ENCODE measurements at regions not wholly inside any gene's neighbourhood (a gene's known extent, or its start where the extent isn't known, plus 50 kb on each side); places are given as distances from the start of the nearest gene placed in this dataset.

DNA sequence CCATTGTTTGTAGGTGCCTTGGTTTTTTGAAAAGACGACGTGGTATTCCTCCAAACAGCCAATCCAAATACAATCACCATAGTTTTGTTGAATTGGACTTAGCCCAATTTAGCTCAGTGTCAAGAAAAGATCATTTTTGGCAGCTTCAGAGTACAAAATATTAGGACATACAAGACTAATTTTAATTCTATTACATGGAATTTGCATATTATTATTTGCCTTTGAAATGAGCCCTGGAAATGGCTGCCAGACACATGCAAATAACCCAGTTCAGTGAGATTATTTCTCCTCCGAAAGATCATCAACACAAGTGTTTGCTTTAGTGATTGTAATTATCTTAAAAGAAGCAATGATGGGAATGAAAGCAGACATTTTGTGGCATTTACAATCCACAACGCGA is 89.3 kb downstream of the PLK2 start:
- H3K27me3 ChIP-seq (ENCODE audit: low read depth, low read length): no peaks in the 10 kb centered on the region
- H3K27ac ChIP-seq (ENCODE audit: low read length): no peak overlapping the region
- H3K4me3 ChIP-seq (ENCODE audit: low read depth in 1 of 2, low read length in 2 of 2): no peak overlapping the region
- no peaks in the 10 kb centered on the region for H3K36me3 ChIP-seq (ENCODE audit: control insufficient read depth in 1 of 2, insufficient read depth in 2 of 2, low read length in 2 of 2)
- no peaks in the 10 kb centered on the region for H3K9me3 ChIP-seq (ENCODE audit: control insufficient read depth in 1 of 2, low read length in 2 of 2)
- H3K4me1 ChIP-seq (ENCODE audit: control insufficient read depth in 1 of 2, insufficient read depth in 2 of 2, low read length in 2 of 2): no peaks in the 10 kb centered on the region

DNA sequence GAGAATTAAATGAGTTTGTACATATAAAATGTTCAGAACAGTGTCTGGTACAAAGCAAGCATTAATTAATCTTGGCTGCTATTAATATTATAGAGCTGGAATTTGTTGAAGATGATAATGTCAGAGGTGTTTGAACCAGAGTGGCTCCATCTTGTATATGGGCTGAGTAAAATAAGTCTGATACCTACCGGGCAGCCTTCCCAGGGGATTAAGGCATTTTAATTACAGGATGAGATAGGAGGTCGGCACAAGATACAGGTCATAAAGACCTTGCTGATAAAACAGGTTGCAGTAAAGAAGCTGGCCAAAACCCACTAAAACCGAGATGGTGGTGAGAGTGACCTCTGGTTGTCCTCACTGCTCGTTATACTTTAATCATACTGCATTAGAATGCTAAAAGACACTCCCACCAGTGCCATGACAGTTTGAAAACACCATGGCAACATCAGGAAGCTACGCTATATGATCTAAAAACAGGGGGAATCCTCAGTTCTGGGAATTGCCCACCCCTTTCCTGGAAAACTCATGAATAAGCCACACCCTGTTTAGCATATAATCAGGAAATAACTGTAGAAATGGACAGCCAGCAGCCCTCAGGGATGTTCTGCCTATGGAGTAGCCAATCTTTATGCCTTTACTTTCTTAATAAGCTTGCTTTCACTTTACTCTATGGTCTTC is 90.2 kb downstream of the PLK2 start:
- no peaks in the 10 kb centered on the region for H3K27me3 ChIP-seq (ENCODE audit: low read depth, low read length)

GRCh38 chr5:58366461-58366860 is 93.4 kb downstream of the PLK2 start:
- Histone ChIP-seq H3K27me3 (ENCODE audit: low read depth, low read length) (no peaks in the 10 kb centered on the region), H3K4me3 (ENCODE audit: low read depth in 1 of 2, low read length in 2 of 2) (no peak overlapping the region), H3K36me3 (ENCODE audit: control insufficient read depth in 1 of 2, insufficient read depth in 2 of 2, low read length in 2 of 2) (no peaks in the 10 kb centered on the region), H3K4me1 (ENCODE audit: control insufficient read depth in 1 of 2, insufficient read depth in 2 of 2, low read length in 2 of 2) (no peaks in the 10 kb centered on the region), H3K9me3 (ENCODE audit: control insufficient read depth in 1 of 2, low read length in 2 of 2) (no peaks in the 10 kb centered on the region), H3K27ac (ENCODE audit: low read length) (no peak overlapping the region)

More for the DNA sequence above, 90.2 kb downstream of the PLK2 start:
- H3K9me3 ChIP-seq (ENCODE audit: control insufficient read depth in 1 of 2, low read length in 2 of 2): no peaks in the 10 kb centered on the region
- no peak overlapping the region for H3K27ac ChIP-seq (ENCODE audit: low read length)
- no peaks in the 10 kb centered on the region for H3K36me3 ChIP-seq (ENCODE audit: control insufficient read depth in 1 of 2, insufficient read depth in 2 of 2, low read length in 2 of 2)
- no peaks in the 10 kb centered on the region for H3K4me1 ChIP-seq (ENCODE audit: control insufficient read depth in 1 of 2, insufficient read depth in 2 of 2, low read length in 2 of 2)
- no peak overlapping the region for H3K4me3 ChIP-seq (ENCODE audit: low read depth in 1 of 2, low read length in 2 of 2)

GRCh38 chr5:58365791-58366190 is 94.1 kb downstream of the PLK2 start:
- Histone ChIP-seq H3K4me1 (ENCODE audit: control insufficient read depth in 1 of 2, insufficient read depth in 2 of 2, low read length in 2 of 2) (no peaks in the 10 kb centered on the region), H3K27ac (ENCODE audit: low read length) (no peak overlapping the region), H3K9me3 (ENCODE audit: control insufficient read depth in 1 of 2, low read length in 2 of 2) (no peaks in the 10 kb centered on the region), H3K27me3 (ENCODE audit: low read depth, low read length) (no peaks in the 10 kb centered on the region), H3K36me3 (ENCODE audit: control insufficient read depth in 1 of 2, insufficient read depth in 2 of 2, low read length in 2 of 2) (no peaks in the 10 kb centered on the region), H3K4me3 (ENCODE audit: low read depth in 1 of 2, low read length in 2 of 2) (no peak overlapping the region)

GRCh38 chr5:58363461-58364249 is 96.2 kb downstream of the PLK2 start:
- Histone ChIP-seq H3K4me1 (ENCODE audit: control insufficient read depth in 1 of 2, insufficient read depth in 2 of 2, low read length in 2 of 2) (no peaks in the 10 kb centered on the region), H3K9me3 (ENCODE audit: control insufficient read depth in 1 of 2, low read length in 2 of 2) (no peaks in the 10 kb centered on the region), H3K27ac (ENCODE audit: low read length) (no peak overlapping the region), H3K36me3 (ENCODE audit: control insufficient read depth in 1 of 2, insufficient read depth in 2 of 2, low read length in 2 of 2) (no peaks in the 10 kb centered on the region), H3K4me3 (ENCODE audit: low read depth in 1 of 2, low read length in 2 of 2) (no peak overlapping the region), H3K27me3 (ENCODE audit: low read depth, low read length) (no peaks in the 10 kb centered on the region)

DNA sequence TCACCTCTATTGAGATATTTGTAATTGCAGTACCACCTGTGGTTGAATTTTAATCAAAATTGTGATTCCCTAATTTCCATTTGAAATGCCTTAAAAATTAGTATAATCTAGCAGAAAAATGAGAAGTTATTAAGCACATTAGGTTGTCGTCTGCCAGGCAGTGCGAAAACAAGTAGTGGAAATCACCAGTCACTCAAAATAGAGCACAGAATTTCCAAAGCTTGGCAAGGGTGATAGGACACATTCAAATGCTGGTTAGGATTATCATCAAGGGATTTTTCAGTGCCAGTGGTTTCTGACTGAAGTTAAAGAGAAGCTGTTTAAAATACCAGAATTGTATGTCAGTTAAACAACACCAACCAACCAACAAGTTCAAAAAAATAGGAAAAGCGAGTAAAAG is 97.8 kb downstream of the PLK2 start:
- Histone ChIP-seq H3K36me3 (ENCODE audit: control insufficient read depth in 1 of 2, insufficient read depth in 2 of 2, low read length in 2 of 2) (no peaks in the 10 kb centered on the region), H3K4me1 (ENCODE audit: control insufficient read depth in 1 of 2, insufficient read depth in 2 of 2, low read length in 2 of 2) (no peaks in the 10 kb centered on the region), H3K27ac (ENCODE audit: low read length) (no peak overlapping the region), H3K9me3 (ENCODE audit: control insufficient read depth in 1 of 2, low read length in 2 of 2) (no peaks in the 10 kb centered on the region), H3K27me3 (ENCODE audit: low read depth, low read length) (no peaks in the 10 kb centered on the region), H3K4me3 (ENCODE audit: low read depth in 1 of 2, low read length in 2 of 2) (no peak overlapping the region)

DNA sequence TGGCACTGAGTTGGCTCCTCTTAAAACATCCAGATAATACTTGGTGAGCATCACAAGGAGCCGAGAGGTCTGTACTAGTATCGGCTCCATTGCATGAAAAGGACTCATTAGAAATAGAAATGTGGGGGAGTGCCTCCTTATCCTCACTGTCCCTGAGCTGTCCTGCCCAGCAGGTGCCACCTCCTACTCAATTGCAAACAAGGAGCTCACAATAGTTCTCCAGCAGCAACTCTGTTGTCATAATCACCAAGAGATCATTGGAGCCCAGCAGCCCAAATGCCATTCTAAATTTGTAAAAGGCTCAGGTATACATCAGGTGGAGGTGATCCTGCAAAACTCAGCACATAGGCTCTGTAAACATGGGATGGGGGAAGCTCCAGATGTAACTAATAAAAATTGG is 99.1 kb downstream of the PLK2 start:
- Histone ChIP-seq H3K4me1 (ENCODE audit: control insufficient read depth in 1 of 2, insufficient read depth in 2 of 2, low read length in 2 of 2) (no peaks in the 10 kb centered on the region), H3K4me3 (ENCODE audit: low read depth in 1 of 2, low read length in 2 of 2) (no peak overlapping the region), H3K27ac (ENCODE audit: low read length) (no peak overlapping the region), H3K9me3 (ENCODE audit: control insufficient read depth in 1 of 2, low read length in 2 of 2) (no peaks in the 10 kb centered on the region), H3K27me3 (ENCODE audit: low read depth, low read length) (no peaks in the 10 kb centered on the region), H3K36me3 (ENCODE audit: control insufficient read depth in 1 of 2, insufficient read depth in 2 of 2, low read length in 2 of 2) (no peaks in the 10 kb centered on the region)

GRCh38 chr5:58359981-58360380 is 99.9 kb downstream of the PLK2 start:
- Histone ChIP-seq H3K9me3 (ENCODE audit: control insufficient read depth in 1 of 2, low read length in 2 of 2) (no peaks in the 10 kb centered on the region), H3K4me1 (ENCODE audit: control insufficient read depth in 1 of 2, insufficient read depth in 2 of 2, low read length in 2 of 2) (no peaks in the 10 kb centered on the region), H3K27me3 (ENCODE audit: low read depth, low read length) (no peaks in the 10 kb centered on the region), H3K4me3 (ENCODE audit: low read depth in 1 of 2, low read length in 2 of 2) (no peak overlapping the region), H3K36me3 (ENCODE audit: control insufficient read depth in 1 of 2, insufficient read depth in 2 of 2, low read length in 2 of 2) (no peaks in the 10 kb centered on the region), H3K27ac (ENCODE audit: low read length) (no peak overlapping the region)

- H3K27me3 ChIP-seq (ENCODE audit: low read depth, low read length): no peaks in the 10 kb centered on the region
- H3K4me3 ChIP-seq (ENCODE audit: low read depth in 1 of 2, low read length in 2 of 2): no peak overlapping the region
- no peak overlapping the region for H3K27ac ChIP-seq (ENCODE audit: low read length)
- no peaks in the 10 kb centered on the region for H3K9me3 ChIP-seq (ENCODE audit: control insufficient read depth in 1 of 2, low read length in 2 of 2)
- H3K4me1 ChIP-seq (ENCODE audit: control insufficient read depth in 1 of 2, insufficient read depth in 2 of 2, low read length in 2 of 2): no peaks in the 10 kb centered on the region
- no peaks in the 10 kb centered on the region for H3K36me3 ChIP-seq (ENCODE audit: control insufficient read depth in 1 of 2, insufficient read depth in 2 of 2, low read length in 2 of 2)
Observed at GRCh38 chr5:58358501-58359178, 101.2 kb downstream of the PLK2 start.

- Histone ChIP-seq H3K4me3 (ENCODE audit: low read depth in 1 of 2, low read length in 2 of 2) (no peak overlapping the region), H3K4me1 (ENCODE audit: control insufficient read depth in 1 of 2, insufficient read depth in 2 of 2, low read length in 2 of 2) (no peaks in the 10 kb centered on the region), H3K27me3 (ENCODE audit: low read depth, low read length) (no peaks in the 10 kb centered on the region), H3K9me3 (ENCODE audit: control insufficient read depth in 1 of 2, low read length in 2 of 2) (no peaks in the 10 kb centered on the region), H3K36me3 (ENCODE audit: control insufficient read depth in 1 of 2, insufficient read depth in 2 of 2, low read length in 2 of 2) (no peaks in the 10 kb centered on the region), H3K27ac (ENCODE audit: low read length) (no peak overlapping the region)
Observed at GRCh38 chr5:58357799-58358500, 101.9 kb downstream of the PLK2 start.

GRCh38 chr5:58357121-58357520 is 102.8 kb downstream of the PLK2 start:
- Histone ChIP-seq H3K27ac (ENCODE audit: low read length) (no peak overlapping the region), H3K4me3 (ENCODE audit: low read depth in 1 of 2, low read length in 2 of 2) (no peak overlapping the region), H3K9me3 (ENCODE audit: control insufficient read depth in 1 of 2, low read length in 2 of 2) (no peaks in the 10 kb centered on the region), H3K36me3 (ENCODE audit: control insufficient read depth in 1 of 2, insufficient read depth in 2 of 2, low read length in 2 of 2) (no peaks in the 10 kb centered on the region), H3K4me1 (ENCODE audit: control insufficient read depth in 1 of 2, insufficient read depth in 2 of 2, low read length in 2 of 2) (no peaks in the 10 kb centered on the region), H3K27me3 (ENCODE audit: low read depth, low read length) (no peaks in the 10 kb centered on the region)
